HEK293 (cell line): ENCODE measurements at regions not wholly inside any gene's neighbourhood (a gene's known extent, or its start where the extent isn't known, plus 50 kb on each side); places are given as distances from the start of the nearest gene placed in this dataset.

Experiments
- CTCF ChIA-PET: fragments of 350-600 bp; formaldehyde crosslinking; extraction: SDS; loops from one replicate; lab custom pipeline; 2021; ENCODE audit warnings: antibody characterized with exemption; lab: Yijun Ruan, JAX
- POLR2A ChIA-PET: fragments of 300-600 bp; formaldehyde crosslinking; extraction: SDS; loops from one replicate; lab custom pipeline; 2020; ENCODE audit warnings: antibody characterized with exemption, inconsistent platforms; lab: Yijun Ruan, JAX
- H3K27ac ChIP-seq: fragments of 200-500 bp; sonication (Bioruptor generic); 2 replicates; pipeline ENCODE4 v1.5.1; 2014; ENCODE audit warnings: low read depth, low read length, control low read depth, inconsistent platforms; ENCODE audit errors: extremely low read depth
- H3K36me3 ChIP-seq, 2 experiments: fragments of 200-500 bp in 1 of 2; sonication (Bioruptor generic) in 1 of 2; 1 replicate in 1 of 2; 2 replicates in 1 of 2; pipeline ENCODE4 v1.5.1; 2014 to 2017; ENCODE audit warnings: inconsistent platforms in 2 of 2, low read length in 2 of 2; ENCODE audit not compliant: control insufficient read depth in 2 of 2, insufficient read depth in 1 of 2
- H3K4me1 ChIP-seq: fragments of 200-500 bp; sonication (Bioruptor generic); 2 replicates; pipeline ENCODE4 v1.5.1; 2014; ENCODE audit warnings: mild to moderate bottlenecking, low read length, inconsistent platforms; ENCODE audit not compliant: control insufficient read depth, insufficient read depth
- H3K4me3 ChIP-seq: 2 replicates; pipeline ENCODE4 v1.5.1; 2011; ENCODE audit warnings: low read depth, mild to moderate bottlenecking, control low read depth, low read length, moderate library complexity
- H3K9me3 ChIP-seq: fragments of 200-500 bp; sonication (Bioruptor generic); 2 replicates; pipeline ENCODE4 v1.5.1; 2014; ENCODE audit warnings: low read depth, low read length, inconsistent platforms; ENCODE audit not compliant: control insufficient read depth, insufficient read depth
- BCL6B ChIP-seq: fragments of 450-650 bp; formaldehyde crosslinking; IDR thresholded peaks from 2 replicates; pipeline ENCODE4 v1.5.1; 2017; ENCODE audit warnings: missing biosample characterization, missing genetic modification characterization
- GLI4 ChIP-seq: fragments of 450-650 bp; formaldehyde crosslinking; IDR thresholded peaks from 2 replicates; pipeline ENCODE4 v1.5.1; 2016; ENCODE audit warnings: missing biosample characterization, missing genetic modification characterization
- HOXD13 ChIP-seq: sonication (generic); formaldehyde crosslinking; IDR thresholded peaks from 2 replicates; pipeline ENCODE4 v1.8.0; 2022; ENCODE audit warnings: missing genetic modification reagents, borderline replicate concordance
- OVOL3 ChIP-seq: fragments of 450-650 bp; formaldehyde crosslinking; IDR thresholded peaks from 2 replicates; pipeline ENCODE4 v1.5.1; 2016; ENCODE audit warnings: missing biosample characterization, missing genetic modification characterization
- PRDM10 ChIP-seq: fragments of 450-650 bp; formaldehyde crosslinking; IDR thresholded peaks from 2 replicates; pipeline ENCODE4 v1.5.1; 2016; ENCODE audit warnings: missing biosample characterization, missing genetic modification characterization
- SETDB1 ChIP-seq: IDR thresholded peaks from one replicate; pipeline ENCODE4 v1.6.1; 2017; ENCODE audit warnings: mild to moderate bottlenecking, low read length, moderate library complexity, mixed read lengths; ENCODE audit not compliant: insufficient read length
- YY2 ChIP-seq: fragments of 450-650 bp; formaldehyde crosslinking; IDR thresholded peaks from 2 replicates; pipeline ENCODE4 v1.5.1; 2016; ENCODE audit warnings: missing biosample characterization, missing genetic modification characterization
- ZBTB1 ChIP-seq: fragments of 450-650 bp; formaldehyde crosslinking; IDR thresholded peaks from 2 replicates; pipeline ENCODE4 v1.5.1; 2016; ENCODE audit warnings: missing biosample characterization, missing genetic modification characterization
- ZBTB44 ChIP-seq: fragments of 450-650 bp; IDR thresholded peaks from 2 replicates; pipeline ENCODE4 v1.5.1; 2018; ENCODE audit warnings: missing biosample characterization, mild to moderate bottlenecking, missing genetic modification characterization
- ZEB2 ChIP-seq: fragments of 450-650 bp; formaldehyde crosslinking; IDR thresholded peaks from 2 replicates; pipeline ENCODE4 v1.5.1; 2016; ENCODE audit warnings: missing biosample characterization, missing genetic modification characterization
- ZNF140 ChIP-seq: fragments of 450-650 bp; formaldehyde crosslinking; IDR thresholded peaks from 2 replicates; pipeline ENCODE4 v1.5.1; 2016; ENCODE audit warnings: missing biosample characterization, missing genetic modification characterization
- ZNF155 ChIP-seq: fragments of 450-650 bp; formaldehyde crosslinking; IDR thresholded peaks from 2 replicates; pipeline ENCODE4 v1.5.1; 2016; ENCODE audit warnings: missing biosample characterization, missing genetic modification characterization
- ZNF19 ChIP-seq: fragments of 450-650 bp; formaldehyde crosslinking; IDR thresholded peaks from 2 replicates; pipeline ENCODE4; 2016; ENCODE audit warnings: missing biosample characterization, missing genetic modification characterization, low read depth
- ZNF211 ChIP-seq: fragments of 450-650 bp; formaldehyde crosslinking; IDR thresholded peaks from 2 replicates; pipeline ENCODE4 v1.5.1; 2016; ENCODE audit warnings: low read depth, missing biosample characterization, missing genetic modification characterization
- ZNF248 ChIP-seq: fragments of 450-650 bp; formaldehyde crosslinking; IDR thresholded peaks from 2 replicates; pipeline ENCODE4 v1.5.1; 2017; ENCODE audit warnings: missing biosample characterization, missing genetic modification characterization
- ZNF335 ChIP-seq: fragments of 450-650 bp; formaldehyde crosslinking; conservative IDR thresholded peaks from 2 replicates; pipeline ENCODE4 v1.5.1; 2016; ENCODE audit warnings: missing biosample characterization, missing genetic modification characterization
- ZNF391 ChIP-seq: fragments of 450-650 bp; formaldehyde crosslinking; IDR thresholded peaks from 2 replicates; pipeline ENCODE4 v1.5.1; 2016; ENCODE audit warnings: low read depth, missing biosample characterization, missing genetic modification characterization, borderline replicate concordance
- ZNF423 ChIP-seq: fragments of 450-650 bp; formaldehyde crosslinking; IDR thresholded peaks from 2 replicates; pipeline ENCODE4 v1.5.1; 2016; ENCODE audit warnings: missing biosample characterization, missing genetic modification characterization
- ZNF433 ChIP-seq: fragments of 450-650 bp; formaldehyde crosslinking; IDR thresholded peaks from 2 replicates; pipeline ENCODE4 v1.5.1; 2016; ENCODE audit warnings: missing biosample characterization, missing genetic modification characterization, low read depth
- ZNF473 ChIP-seq: fragments of 450-650 bp; formaldehyde crosslinking; IDR thresholded peaks from 2 replicates; pipeline ENCODE4 v1.5.1; 2017; ENCODE audit warnings: missing biosample characterization, missing genetic modification characterization
- ZNF548 ChIP-seq: fragments of 450-650 bp; formaldehyde crosslinking; IDR thresholded peaks from 2 replicates; pipeline ENCODE4 v1.5.1; 2016; ENCODE audit warnings: missing biosample characterization, missing genetic modification characterization
- ZNF561 ChIP-seq: fragments of 450-650 bp; IDR thresholded peaks from 2 replicates; pipeline ENCODE4 v1.5.1; 2018; ENCODE audit warnings: missing biosample characterization, missing genetic modification characterization, borderline replicate concordance
- ZNF585B ChIP-seq: fragments of 450-650 bp; formaldehyde crosslinking; IDR thresholded peaks from 2 replicates; pipeline ENCODE4 v1.5.1; 2016; ENCODE audit warnings: missing biosample characterization, missing genetic modification characterization
- ZNF621 ChIP-seq: fragments of 450-650 bp; formaldehyde crosslinking; IDR thresholded peaks from 2 replicates; pipeline ENCODE4 v1.5.1; 2017; ENCODE audit warnings: missing biosample characterization, missing genetic modification characterization
- ZNF624 ChIP-seq: fragments of 450-650 bp; formaldehyde crosslinking; IDR thresholded peaks from 2 replicates; pipeline ENCODE4 v1.5.1; 2017; ENCODE audit warnings: missing biosample characterization, missing genetic modification characterization
- ZNF677 ChIP-seq: fragments of 450-650 bp; IDR thresholded peaks from 2 replicates; pipeline ENCODE4 v1.5.0; 2018; ENCODE audit warnings: missing biosample characterization, mild to moderate bottlenecking, missing genetic modification characterization, moderate library complexity
- ZNF701 ChIP-seq: fragments of 450-650 bp; formaldehyde crosslinking; IDR thresholded peaks from 2 replicates; pipeline ENCODE4 v1.5.1; 2016; ENCODE audit warnings: missing biosample characterization, missing genetic modification characterization
- ZNF776 ChIP-seq: fragments of 450-650 bp; formaldehyde crosslinking; IDR thresholded peaks from 2 replicates; pipeline ENCODE4 v1.5.0; 2017; ENCODE audit warnings: missing biosample characterization, missing genetic modification characterization, borderline replicate concordance
- ZSCAN30 ChIP-seq: fragments of 450-650 bp; IDR thresholded peaks from 2 replicates; pipeline ENCODE4 v1.5.1; 2018; ENCODE audit warnings: missing biosample characterization, mild to moderate bottlenecking, missing genetic modification characterization, moderate library complexity

GRCh38 chr7:41472427-41473125 lies 230.3 kb downstream of the INHBA start:
- Histone ChIP-seq H3K4me3 (no peak overlapping the region), H3K36me3 (no peaks in the 10 kb centered on the region), H3K27ac (no peak overlapping the region), H3K4me1 (no peaks in the 10 kb centered on the region; the same call in 1 of the 2 replicates), H3K9me3 (no peaks in the 10 kb centered on the region)
- ChIA-PET POLR2A (no interaction called here), CTCF (no interaction called here)
- TF ChIP-seq ZNF561 (tag by site-specific recombination) (no peak), ZNF776 (tag by site-specific recombination) (no peak), ZNF548 (no peak), ZNF701 (tag by site-specific recombination) (no peak), YY2 (no peak), ZNF140 (tag by site-specific recombination) (no peak), ZNF248 (tag by site-specific recombination) (no peak), OVOL3 (no peak), ZNF335 (tag by site-specific recombination) (no peak), ZNF433 (no peak), ZNF624 (tag by site-specific recombination) (no peak), ZNF473 (tag by site-specific recombination) (no peak)

GRCh38 chr7:41470081-41470480 lies 232.8 kb downstream of the INHBA start:
- Histone ChIP-seq H3K4me3 (no peak overlapping the region), H3K27ac (no peak overlapping the region), H3K9me3 (no peaks in the 10 kb centered on the region), H3K36me3 (no peaks in the 10 kb centered on the region), H3K4me1 (no peaks in the 10 kb centered on the region)
- TF ChIP-seq ZNF155 (tag by site-specific recombination) (no peak), SETDB1 (no peak), ZSCAN30 (tag by site-specific recombination) (no peak), GLI4 (no peak), ZNF621 (no peak), ZBTB1 (tag by site-specific recombination) (no peak), ZNF391 (no peak)
- ChIA-PET POLR2A (no interaction called here), CTCF (no interaction called here)

- no peak overlapping the region for H3K27ac ChIP-seq
- no peak overlapping the region for H3K4me3 ChIP-seq
- no peaks in the 10 kb centered on the region for H3K36me3 ChIP-seq
- CTCF ChIA-PET: interaction anchor here (0.7 to 0.9 kb wide), 2 partner anchors 22 to 465 kb away, joined by 3 read pairs; no protein-coding TSS in a partner anchor
- POLR2A ChIA-PET: no interaction called here
- H3K9me3 ChIP-seq: no peaks in the 10 kb centered on the region
- no peaks in the 10 kb centered on the region for H3K4me1 ChIP-seq
- no peak for TF ChIP-seq ZNF677
- TF ChIP-seq PRDM10 (tag by site-specific recombination): no peak
- TF ChIP-seq HOXD13 (CRISPR knock-in tag): no peak
- no peak for TF ChIP-seq ZNF19 (tag by site-specific recombination)
- no peak for TF ChIP-seq BCL6B (tag by site-specific recombination)
- no peak for TF ChIP-seq ZEB2 (tag by site-specific recombination)
- no peak for TF ChIP-seq ZNF140 (tag by site-specific recombination)
- TF ChIP-seq ZNF423 (tag by site-specific recombination): no peak
- no peak for TF ChIP-seq ZNF585B (tag by site-specific recombination)
- no peak for TF ChIP-seq ZNF211 (tag by site-specific recombination)
- TF ChIP-seq ZNF624 (tag by site-specific recombination): no peak
- no peak for TF ChIP-seq ZBTB44 (tag by site-specific recombination)
Measured at GRCh38 chr7:41467596-41467995, 235.3 kb downstream of the INHBA start.
